ENCODE measurements at regions not wholly inside any gene's neighbourhood (a gene's known extent, or its start where the extent isn't known, plus 50 kb on each side); places are given as distances from the start of the nearest gene placed in this dataset.

- TF ChIP-seq POLR2A (IDR thresholded peaks at IDR 0.05; ENCODE audit: low read depth, low read length), result no peak
- TF ChIP-seq NFE2L2 (IDR thresholded peaks at IDR 0.05; ENCODE audit: low read depth, low read length), result no peak
- peak; percentile 25; the same call in 1 of the 2 replicates for TF ChIP-seq CTCF (conservative IDR thresholded peaks at IDR 0.05; ENCODE audit: low read depth, low read length)
- no peak for TF ChIP-seq RAD21 (IDR thresholded peaks at IDR 0.05; ENCODE audit: low read length)
- TF ChIP-seq CEBPB (IDR thresholded peaks at IDR 0.05; ENCODE audit: low read depth, low read length), result no peak
- no peak for TF ChIP-seq BHLHE40 (IDR thresholded peaks at IDR 0.05; ENCODE audit: low read depth, low read length)
- no peak for TF ChIP-seq MXI1 (IDR thresholded peaks at IDR 0.05; ENCODE audit: borderline replicate concordance, low read depth, low read length)
- no peak for TF ChIP-seq SMC3 (IDR thresholded peaks at IDR 0.05; ENCODE audit: low read depth, low read length)
- no peak for TF ChIP-seq ELK1 (IDR thresholded peaks at IDR 0.05; ENCODE audit: borderline replicate concordance, low read depth, low read length)
- no peak for TF ChIP-seq RCOR1 (IDR thresholded peaks at IDR 0.05; ENCODE audit: insufficient replicate concordance, low read length)
- TF ChIP-seq RFX5 (IDR thresholded peaks at IDR 0.05; ENCODE audit: low read depth, low read length), result no peak
Measured at GRCh38 chr9:18297056-18297841, 176.7 kb upstream of the ADAMTSL1 start.
